NCI-H2196 treated with DMSO at 0.1 percent for 48 hours (cell line): ENCODE measurements at regions not wholly inside any gene's neighbourhood (a gene's known extent, or its start where the extent isn't known, plus 50 kb on each side); places are given as distances from the start of the nearest gene placed in this dataset.
"Not testable (repeated sequence)": the region's sequence is repeated elsewhere in the genome, so short reads cannot be mapped to it uniquely, and the experiment has no call there.

ENCODE experiments used
- DNase-seq: peaks from one replicate; lab custom pipeline; 2025; ENCODE audit not compliant: unreplicated experiment; lab: John Stamatoyannopoulos, UW

GRCh38 chr1:199930067-199930466 is 97.4 kb upstream of the NR5A2 start:
- not testable (repeated sequence) for DNase-seq

- DNase-seq = no peak
These were observed 95.7 kb upstream of the NR5A2 start for GRCh38 chr1:199931666-199932377.

- DNase-seq = no peak
These were observed 95.0 kb upstream of the NR5A2 start for GRCh38 chr1:199932462-199932861.

GRCh38 chr1:199936441-199936840 is 91.1 kb upstream of the NR5A2 start:
- DNase-seq = no peak

- no peak for DNase-seq
These were observed 90.3 kb upstream of the NR5A2 start for GRCh38 chr1:199937161-199937560.

- DNase-seq = no peak
These were observed 89.8 kb upstream of the NR5A2 start for GRCh38 chr1:199937661-199938060.

GRCh38 chr1:199944986-199945385 is 82.5 kb upstream of the NR5A2 start:
- DNase-seq = no peak

- no peak for DNase-seq
These were observed 81.9 kb upstream of the NR5A2 start for GRCh38 chr1:199945591-199945990.

GRCh38 chr1:199946305-199947155 is 81.0 kb upstream of the NR5A2 start:
- no peak for DNase-seq

- no peak for DNase-seq
These were observed 78.8 kb upstream of the NR5A2 start for GRCh38 chr1:199948587-199949280.

GRCh38 chr1:199951005-199951404 is 76.5 kb upstream of the NR5A2 start:
- DNase-seq = not testable (repeated sequence)

- no peak for DNase-seq
These were observed 73.9 kb upstream of the NR5A2 start for GRCh38 chr1:199953651-199954050.

GRCh38 chr1:199954699-199955098 is 72.8 kb upstream of the NR5A2 start:
- no peak for DNase-seq

- no peak for DNase-seq
These were observed 72.3 kb upstream of the NR5A2 start for GRCh38 chr1:199955235-199955634.

GRCh38 chr1:199956005-199956404 is 71.5 kb upstream of the NR5A2 start:
- DNase-seq = no peak

- DNase-seq = no peak
These were observed 68.3 kb upstream of the NR5A2 start for GRCh38 chr1:199959033-199959774.

GRCh38 chr1:199959775-199960110 is 67.8 kb upstream of the NR5A2 start:
- no peak for DNase-seq

- DNase-seq = no peak
These were observed 57.4 kb upstream of the NR5A2 start for GRCh38 chr1:199970125-199970524.

GRCh38 chr1:199976496-199977144 is 50.9 kb upstream of the NR5A2 start:
- no peak for DNase-seq
